ENCODE measurements at regions not wholly inside any gene's neighbourhood (a gene's known extent, or its start where the extent isn't known, plus 50 kb on each side); places are given as distances from the start of the nearest gene placed in this dataset.

GRCh38 chr21:34217263-34217662 is 143.9 kb downstream of the MRPS6 start:
- H3K9me3 ChIP-seq, result no peaks in the 10 kb centered on the region
- no peaks in the 10 kb centered on the region for H3K4me1 ChIP-seq (replicated peaks)
- H3K27me3 ChIP-seq (replicated peaks; ENCODE audit: insufficient read depth), result no peaks in the 10 kb centered on the region
- H3K36me3 ChIP-seq, result no peaks in the 10 kb centered on the region
- intact Hi-C loops (cut with DNase I), result no loop called here
- no peak overlapping the region for H3K4me3 ChIP-seq
- no peak for TF ChIP-seq CTCF (IDR thresholded peaks at IDR 0.05)
- TF ChIP-seq POLR2A (IDR thresholded peaks at IDR 0.05), result no peak
- TF ChIP-seq POLR2AphosphoS5 (IDR thresholded peaks at IDR 0.05), result no peak
- WGBS, result 96% methylated on average over 3 of the region's 3 CpGs
- no peak for DNase-seq (ENCODE audit: low spot score)
- no peak overlapping the region for H3K27ac ChIP-seq

DNA sequence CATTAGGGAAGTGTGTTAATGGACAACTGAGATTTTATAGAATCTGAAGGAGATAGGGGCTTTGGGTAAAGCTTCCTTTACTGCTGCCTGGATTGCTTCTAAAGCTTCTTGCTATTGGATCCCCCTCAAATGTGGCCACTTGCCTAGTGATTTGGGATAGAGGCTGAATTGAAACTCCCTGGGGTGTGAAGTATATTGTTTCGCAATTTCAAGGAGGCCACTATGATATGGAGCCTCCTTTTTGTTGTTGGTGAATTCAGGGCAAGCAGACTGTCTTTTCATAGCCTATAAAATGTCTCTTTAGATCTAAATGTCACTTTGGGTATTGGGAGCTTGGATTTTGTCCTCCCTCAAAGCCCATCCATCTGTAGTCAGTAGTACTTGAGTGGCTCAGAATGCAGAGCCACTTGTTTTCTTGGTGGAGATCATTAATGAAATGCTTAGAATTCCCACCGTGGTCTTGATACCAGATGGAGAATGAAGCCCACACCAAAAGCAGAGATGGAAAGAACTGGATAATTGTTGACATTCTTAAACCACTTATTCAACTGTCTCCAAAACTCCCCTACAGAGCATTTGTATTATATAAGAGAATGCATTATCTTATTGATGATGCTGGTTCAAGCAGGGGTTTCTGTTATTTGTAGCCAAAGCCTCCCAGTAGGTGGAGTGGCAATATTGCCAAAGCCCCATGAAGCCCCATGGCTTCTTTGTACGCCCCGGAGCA is 144.3 kb upstream of the KCNE2 start:
- Histone ChIP-seq H3K27ac (no peak overlapping the region), H3K27me3 (replicated peaks; ENCODE audit: insufficient read depth) (no peaks in the 10 kb centered on the region), H3K36me3 (no peaks in the 10 kb centered on the region), H3K4me1 (replicated peaks) (no peaks in the 10 kb centered on the region), H3K9me3 (no peaks in the 10 kb centered on the region), H3K4me3 (no peak overlapping the region)
- TF ChIP-seq POLR2A (IDR thresholded peaks at IDR 0.05) (no peak), CTCF (IDR thresholded peaks at IDR 0.05) (no peak)
- 93% methylated on average over 4 of the region's 4 CpGs for WGBS
- intact Hi-C loops (cut with DNase I), result no loop called here
- no peak for DNase-seq (ENCODE audit: low spot score)

DNA sequence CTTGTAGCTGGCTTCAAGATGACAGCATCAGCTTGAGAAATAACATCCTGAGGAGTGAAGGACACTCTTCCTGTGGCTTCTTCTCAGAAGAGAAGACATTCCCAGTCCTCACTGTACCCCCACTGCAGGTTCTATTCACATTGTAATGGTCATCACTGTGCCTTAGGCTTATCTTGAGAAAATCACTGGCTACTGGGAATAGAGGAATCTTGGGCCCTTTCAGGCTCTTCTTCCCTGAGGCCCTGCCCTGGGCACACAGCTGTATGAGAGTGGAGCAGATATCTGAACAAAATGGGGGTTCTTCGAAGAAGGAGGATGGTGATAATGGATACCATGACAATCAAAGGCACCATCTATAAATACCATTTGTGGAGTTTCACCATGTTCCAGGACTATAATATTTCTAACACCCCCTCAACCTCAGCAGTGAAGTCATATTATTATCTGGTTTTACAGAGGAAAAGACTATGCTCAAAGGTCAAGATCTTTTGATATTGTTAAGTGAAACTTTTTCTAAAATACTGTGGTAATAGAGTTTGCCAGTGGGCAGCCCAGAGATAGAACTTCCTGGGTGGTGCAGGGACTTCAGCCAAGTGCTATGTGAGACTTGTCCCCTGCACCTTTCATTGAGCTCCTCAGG is 143.1 kb upstream of the KCNE2 start:
- WGBS, result 88% methylated on average over 1 of the region's 1 CpG
- H3K36me3 ChIP-seq, result no peaks in the 10 kb centered on the region
- DNase-seq (ENCODE audit: low spot score), result no peak

DNA sequence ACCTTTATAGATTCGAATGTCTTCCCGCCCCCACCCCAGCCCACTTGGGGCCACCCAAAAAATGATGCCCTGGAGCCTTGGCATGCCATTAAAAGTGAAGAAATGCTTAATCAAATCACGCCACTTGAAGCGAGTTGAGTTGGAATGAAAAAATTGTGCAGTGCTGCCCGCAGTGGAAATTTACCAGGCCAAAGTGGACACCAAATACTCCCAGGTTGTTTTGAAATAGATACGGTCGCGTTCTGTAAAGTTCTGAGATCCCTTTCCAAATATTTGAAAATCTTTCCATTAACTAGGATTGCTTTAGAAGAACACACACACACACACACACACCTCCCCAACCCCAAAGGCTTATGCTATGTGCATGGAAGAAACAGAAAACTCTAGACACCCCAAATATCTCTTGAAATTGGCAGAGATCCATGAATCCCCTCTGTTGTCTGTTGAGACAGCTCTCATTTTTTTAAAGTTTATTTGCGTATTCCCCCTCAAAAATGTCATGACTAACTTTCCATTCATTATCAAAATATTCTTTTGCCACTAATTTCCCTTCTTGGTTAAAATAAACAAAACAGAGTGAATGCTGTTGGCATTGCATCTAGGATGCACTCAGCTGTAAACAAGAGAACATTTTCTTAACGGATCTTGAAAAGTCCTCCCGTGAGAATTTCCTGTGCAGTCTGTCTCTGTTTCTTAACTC is 142.3 kb upstream of the KCNE2 start:
- Histone ChIP-seq H3K27ac (no peak overlapping the region), H3K27me3 (replicated peaks; ENCODE audit: insufficient read depth) (no peaks in the 10 kb centered on the region), H3K9me3 (no peaks in the 10 kb centered on the region), H3K36me3 (no peaks in the 10 kb centered on the region), H3K4me3 (no peak overlapping the region), H3K4me1 (replicated peaks) (no peaks in the 10 kb centered on the region)
- no peak for DNase-seq (ENCODE audit: low spot score)
- TF ChIP-seq POLR2AphosphoS5 (IDR thresholded peaks at IDR 0.05) (no peak), CTCF (IDR thresholded peaks at IDR 0.05) (no peak), POLR2A (IDR thresholded peaks at IDR 0.05) (no peak)
- intact Hi-C loops (cut with DNase I), result no loop called here
- WGBS, result 76% methylated on average over 11 of the region's 11 CpGs

More for the DNA sequence above, 143.1 kb upstream of the KCNE2 start:
- TF ChIP-seq CTCF (IDR thresholded peaks at IDR 0.05) (no peak), POLR2A (IDR thresholded peaks at IDR 0.05) (no peak), POLR2AphosphoS5 (IDR thresholded peaks at IDR 0.05) (no peak)
- intact Hi-C loops (cut with DNase I), result no loop called here
- Histone ChIP-seq H3K27ac (no peak overlapping the region), H3K9me3 (no peaks in the 10 kb centered on the region), H3K4me3 (no peak overlapping the region), H3K27me3 (replicated peaks; ENCODE audit: insufficient read depth) (no peaks in the 10 kb centered on the region), H3K4me1 (replicated peaks) (no peaks in the 10 kb centered on the region)

Measured in prostate gland (tissue), 2 donors.